ENCODE measurements at regions not wholly inside any gene's neighbourhood (a gene's known extent, or its start where the extent isn't known, plus 50 kb on each side); places are given as distances from the start of the nearest gene placed in this dataset.
"Not testable (repeated sequence)": the region's sequence is repeated elsewhere in the genome, so short reads cannot be mapped to it uniquely, and the experiment has no call there.

GRCh38 chr1:55768327-55768952 is 553.3 kb upstream of the USP24 start (continued):
- TF ChIP-seq GATA3 (IDR thresholded peaks at IDR 0.05; ENCODE audit: borderline replicate concordance), result no peak

DNA sequence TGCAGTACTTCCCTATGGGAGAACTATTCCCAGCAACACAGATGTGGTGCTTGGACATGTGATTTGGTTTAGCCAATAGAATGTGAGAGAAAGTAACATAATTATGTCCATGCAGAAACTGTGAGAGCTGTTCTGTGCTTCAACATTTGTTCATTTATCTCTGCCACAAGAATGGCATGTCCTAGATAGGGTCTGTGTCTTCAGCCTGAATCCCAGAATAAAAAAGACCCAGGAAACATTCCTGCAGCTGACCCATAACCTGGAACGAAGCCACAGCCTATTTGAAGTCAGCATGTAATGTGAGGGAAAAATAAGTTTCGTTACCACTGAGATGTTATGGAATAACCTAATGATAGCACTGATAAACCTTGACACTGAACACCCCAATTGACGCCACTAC is 552.0 kb upstream of the USP24 start:
- 0 out of 3 replicates have a peak, but pooled peaks cover 6% of the 10 kb centered on the region for H3K9me3 ChIP-seq
- FAIRE-seq, result no peak
- no peak for DNase-seq (ENCODE audit: low read depth in 1 of 2, low spot score in 1 of 2)
- no peaks in the 10 kb centered on the region for H3K4me1 ChIP-seq
- no peak for ATAC-seq
- no peak overlapping the region for H3K4me2 ChIP-seq
- no peak overlapping the region for H3K4me3 ChIP-seq
- TF ChIP-seq ZNF302 (CRISPR knock-in tag; IDR thresholded peaks at IDR 0.05), result no peak
- TF ChIP-seq JUN (IDR thresholded peaks at IDR 0.05), result no peak
- no peak for TF ChIP-seq JUNB (IDR thresholded peaks at IDR 0.05)
- no peak for TF ChIP-seq POLR2AphosphoS2 (conservative IDR thresholded peaks at IDR 0.05; ENCODE audit: low read length)
- TF ChIP-seq E2F6 (IDR thresholded peaks at IDR 0.05; ENCODE audit: borderline replicate concordance, low read depth), result no peak
- TF ChIP-seq ELK1 (IDR thresholded peaks at IDR 0.05; ENCODE audit: low read depth, low read length), result no peak
- TF ChIP-seq ZC3H11A (IDR thresholded peaks at IDR 0.05), result no peak
- no peak for TF ChIP-seq KDM5A (IDR thresholded peaks at IDR 0.05)
- H3K27ac ChIP-seq, result no peak overlapping the region
- POLR2A ChIA-PET, result no interaction called here
- 72% methylated on average over 3 of the region's 3 CpGs for WGBS (ENCODE audit: missing lambda C conversion rate)
- CTCF ChIA-PET, result no interaction called here

DNA sequence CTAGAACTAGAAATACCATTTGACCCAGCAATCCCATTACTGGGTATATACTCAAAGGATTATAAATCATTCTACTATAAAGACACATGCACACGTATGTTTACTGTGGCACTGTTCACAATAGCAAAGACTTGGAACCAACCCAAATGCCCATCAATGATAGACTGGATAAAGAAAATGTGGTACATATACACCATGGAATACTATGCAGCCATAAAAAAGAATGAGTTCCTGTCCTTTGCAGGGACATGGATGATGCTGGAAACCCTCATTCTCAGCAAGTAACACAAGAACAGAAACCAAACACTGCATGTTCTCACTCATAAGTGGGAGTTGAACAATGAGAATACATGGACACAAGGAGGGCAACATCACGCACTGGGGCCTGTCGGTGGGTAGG is 550.3 kb upstream of the USP24 start:
- CTCF ChIA-PET, result interaction anchor here (0.9 kb wide), 1 partner anchor 11 kb away, joined by 3 read pairs; no protein-coding TSS in a partner anchor
- H3K27ac ChIP-seq; ATAC-seq; H3K4me1 ChIP-seq; H3K4me3 ChIP-seq; DNase-seq (ENCODE audit: low read depth in 1 of 2, low spot score in 1 of 2); POLR2A ChIA-PET; FAIRE-seq; H3K4me2 ChIP-seq; H3K9me3 ChIP-seq: not testable (repeated sequence)
- WGBS (ENCODE audit: missing lambda C conversion rate), result 89% methylated on average over 3 of the region's 3 CpGs

DNA sequence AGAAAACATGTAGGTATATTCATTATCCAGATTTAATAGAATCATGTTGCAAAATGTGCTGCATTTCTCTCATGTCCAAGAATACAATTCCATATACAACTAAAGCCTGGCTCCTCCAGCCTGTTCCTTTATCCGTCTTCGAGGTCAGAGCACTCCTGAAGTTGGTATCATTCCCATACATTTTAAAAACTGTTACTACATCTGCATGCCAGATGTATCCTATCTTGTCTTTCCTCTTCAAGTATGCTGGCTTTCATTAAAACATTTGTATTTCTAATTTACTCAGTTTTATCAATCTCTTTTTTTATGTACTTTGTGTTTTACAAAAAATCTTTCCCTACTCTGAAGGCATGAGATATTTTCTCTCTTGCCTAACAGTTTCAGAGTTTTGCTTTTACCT is 536.6 kb upstream of the USP24 start:
- H3K9me3 ChIP-seq, result peaks cover 1% of the 10 kb centered on the region; the same call in 2 of the 3 replicates
- no peak for ATAC-seq
- FAIRE-seq, result no peak
- no peak overlapping the region for H3K4me3 ChIP-seq
- H3K4me2 ChIP-seq, result no peak overlapping the region
- ChIA-PET CTCF (no interaction called here), POLR2A (no interaction called here)
- H3K4me1 ChIP-seq, result no peaks in the 10 kb centered on the region
- H3K27ac ChIP-seq, result no peak overlapping the region
- DNase-seq (ENCODE audit: low read depth in 1 of 2, low spot score in 1 of 2), result no peak
- WGBS (ENCODE audit: missing lambda C conversion rate), result 86% methylated on average over 2 of the region's 2 CpGs
- TF ChIP-seq, protein P1, sequence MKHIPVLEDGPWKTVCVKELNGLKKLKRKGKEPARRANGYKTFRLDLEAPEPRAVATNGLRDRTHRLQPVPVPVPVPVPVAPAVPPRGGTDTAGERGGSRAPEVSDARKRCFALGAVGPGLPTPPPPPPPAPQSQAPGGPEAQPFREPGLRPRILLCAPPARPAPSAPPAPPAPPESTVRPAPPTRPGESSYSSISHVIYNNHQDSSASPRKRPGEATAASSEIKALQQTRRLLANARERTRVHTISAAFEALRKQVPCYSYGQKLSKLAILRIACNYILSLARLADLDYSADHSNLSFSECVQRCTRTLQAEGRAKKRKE (CRISPR knock-in tag; IDR thresholded peaks at IDR 0.05; ENCODE audit: low read depth), result no peak

GRCh38 chr1:55750628-55750995 is 535.4 kb upstream of the USP24 start:
- WGBS (ENCODE audit: missing lambda C conversion rate), result 42% methylated on average over 1 of the region's 1 CpG
- no peak for DNase-seq (ENCODE audit: low read depth in 1 of 2, low spot score in 1 of 2)
- H3K4me3 ChIP-seq, result no peak overlapping the region
- H3K9me3 ChIP-seq, result peaks cover 7% of the 10 kb centered on the region; the same call in 2 of the 3 replicates
- TF ChIP-seq RCOR1 (IDR thresholded peaks at IDR 0.05; ENCODE audit: low read depth, low read length), result no peak
- TF ChIP-seq ESRRA (IDR thresholded peaks at IDR 0.05; ENCODE audit: borderline replicate concordance, low read length), result no peak
- TF ChIP-seq BHLHE40 (IDR thresholded peaks at IDR 0.05; ENCODE audit: low read depth, low read length), result no peak
- TF ChIP-seq MAX (IDR thresholded peaks at IDR 0.05), result no peak
- TF ChIP-seq HOXB13 (CRISPR knock-in tag; IDR thresholded peaks at IDR 0.05; ENCODE audit: low read depth), result no peak
- TF ChIP-seq EP300 (IDR thresholded peaks at IDR 0.05), result no peak
- no peak for TF ChIP-seq KDM5A (IDR thresholded peaks at IDR 0.05)
- TF ChIP-seq ZSCAN20 (CRISPR knock-in tag; IDR thresholded peaks at IDR 0.05), result no peak
- no peak for TF ChIP-seq JUN (IDR thresholded peaks at IDR 0.05)
- no peak for TF ChIP-seq JUNB (IDR thresholded peaks at IDR 0.05)
- no peak for TF ChIP-seq HEYL (CRISPR knock-in tag; IDR thresholded peaks at IDR 0.05)
- TF ChIP-seq, protein P2, sequence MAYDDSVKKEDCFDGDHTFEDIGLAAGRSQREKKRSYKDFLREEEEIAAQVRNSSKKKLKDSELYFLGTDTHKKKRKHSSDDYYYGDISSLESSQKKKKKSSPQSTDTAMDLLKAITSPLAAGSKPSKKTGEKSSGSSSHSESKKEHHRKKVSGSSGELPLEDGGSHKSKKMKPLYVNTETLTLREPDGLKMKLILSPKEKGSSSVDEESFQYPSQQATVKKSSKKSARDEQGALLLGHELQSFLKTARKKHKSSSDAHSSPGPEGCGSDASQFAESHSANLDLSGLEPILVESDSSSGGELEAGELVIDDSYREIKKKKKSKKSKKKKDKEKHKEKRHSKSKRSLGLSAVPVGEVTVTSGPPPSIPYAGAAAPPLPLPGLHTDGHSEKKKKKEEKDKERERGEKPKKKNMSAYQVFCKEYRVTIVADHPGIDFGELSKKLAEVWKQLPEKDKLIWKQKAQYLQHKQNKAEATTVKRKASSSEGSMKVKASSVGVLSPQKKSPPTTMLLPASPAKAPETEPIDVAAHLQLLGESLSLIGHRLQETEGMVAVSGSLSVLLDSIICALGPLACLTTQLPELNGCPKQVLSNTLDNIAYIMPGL (CRISPR knock-in tag; IDR thresholded peaks at IDR 0.05; ENCODE audit: borderline replicate concordance), result no peak
- no peak for TF ChIP-seq CHD2 (IDR thresholded peaks at IDR 0.05; ENCODE audit: low read length, partially characterized antibody)
- TF ChIP-seq MYC (IDR thresholded peaks at IDR 0.05; ENCODE audit: borderline replicate concordance, low read length), result no peak
- TF ChIP-seq, protein P3, sequence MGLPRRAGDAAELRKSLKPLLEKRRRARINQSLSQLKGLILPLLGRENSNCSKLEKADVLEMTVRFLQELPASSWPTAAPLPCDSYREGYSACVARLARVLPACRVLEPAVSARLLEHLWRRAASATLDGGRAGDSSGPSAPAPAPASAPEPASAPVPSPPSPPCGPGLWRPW (IDR thresholded peaks at IDR 0.05), result no peak
- H3K27ac ChIP-seq, result no peak overlapping the region
- ATAC-seq, result no peak
- no peaks in the 10 kb centered on the region for H3K4me1 ChIP-seq
- H3K4me2 ChIP-seq, result no peak overlapping the region
- CTCF ChIA-PET, result interaction anchor here (1.7 kb wide), 1 partner anchor 24 kb away, joined by 4 read pairs; no protein-coding TSS in a partner anchor
- FAIRE-seq, result no peak
- POLR2A ChIA-PET, result no interaction called here
